Midbrain (tissue), 1 donor: ENCODE measurements at regions not wholly inside any gene's neighbourhood (a gene's known extent, or its start where the extent isn't known, plus 50 kb on each side); places are given as distances from the start of the nearest gene placed in this dataset.

Experiments used
- DNase-seq: peaks from one replicate; lab custom pipeline; 2025; lab: John Stamatoyannopoulos, UW

- DNase-seq: no peak
Observed at GRCh38 chr1:91575909-91576519, 75.4 kb downstream of the CDC7 start.

- no peak for DNase-seq
Observed at GRCh38 chr1:91578320-91579109, 77.9 kb downstream of the CDC7 start.

GRCh38 chr1:91579658-91580228, 79.1 kb downstream of the CDC7 start:
- DNase-seq: no peak

GRCh38 chr1:91582431-91582921, 81.8 kb downstream of the CDC7 start:
- DNase-seq: no peak

- no peak for DNase-seq
Observed at GRCh38 chr1:91583326-91583755, 82.7 kb downstream of the CDC7 start.

- DNase-seq: no peak
Observed at GRCh38 chr1:91584309-91584708, 83.7 kb downstream of the CDC7 start.

GRCh38 chr1:91584878-91585277, 84.2 kb downstream of the CDC7 start:
- no peak for DNase-seq

- no peak for DNase-seq
Observed at GRCh38 chr1:91585502-91585901, 84.9 kb downstream of the CDC7 start.

- DNase-seq: no peak
Observed at GRCh38 chr1:91585982-91586381, 85.3 kb downstream of the CDC7 start.

- no peak for DNase-seq
Observed at GRCh38 chr1:91589437-91589836, 88.8 kb downstream of the CDC7 start.

- DNase-seq: peak; percentile 10
Observed at GRCh38 chr1:91591175-91591974, 90.7 kb downstream of the CDC7 start.

GRCh38 chr1:91592716-91593477, 92.2 kb downstream of the CDC7 start:
- no peak for DNase-seq

GRCh38 chr1:91594383-91595055, 93.9 kb downstream of the CDC7 start:
- no peak for DNase-seq

- DNase-seq: no peak
Observed at GRCh38 chr1:91596474-91596873, 95.8 kb downstream of the CDC7 start.

GRCh38 chr1:91597215-91597614, 96.6 kb downstream of the CDC7 start:
- no peak for DNase-seq

- no peak for DNase-seq
Observed at GRCh38 chr1:91600431-91601337, 100.0 kb downstream of the CDC7 start.

GRCh38 chr1:91601554-91602376, 101.1 kb downstream of the CDC7 start:
- no peak for DNase-seq

- no peak for DNase-seq
Observed at GRCh38 chr1:91603409-91603808, 102.8 kb downstream of the CDC7 start.

- no peak for DNase-seq
Observed at GRCh38 chr1:91604632-91605031, 104.0 kb downstream of the CDC7 start.
